Spleen (tissue), 7 donors: ENCODE measurements at regions not wholly inside any gene's neighbourhood (a gene's known extent, or its start where the extent isn't known, plus 50 kb on each side); places are given as distances from the start of the nearest gene placed in this dataset.

Experiments
- POLR2A ChIP-seq, 3 donors: fragments of 450-650 bp; IDR thresholded peaks; one replicate each; pipeline ENCODE4 v1.5.1; 2017; ENCODE audit warnings: antibody characterized with exemption in 3 of 3, mild to moderate bottlenecking in 1 of 3
- TF ChIP-seq, protein P1 (sequence below), 11 experiments: fragments of 200-600 bp in 7 of 11; fragments of 450-650 bp in 4 of 11; sonication (generic) in 4 of 11; IDR thresholded peaks in 8 of 11; conservative IDR thresholded peaks in 3 of 11; 1 replicate in 7 of 11; 2 replicates in 4 of 11; pipeline versions ENCODE4 v1.4.0 to v1.8.0; 2016 to 2021; ENCODE audit warnings: antibody characterized with exemption in 11 of 11, inconsistent platforms in 4 of 11, mild to moderate bottlenecking in 1 of 11
- donor health status: DM: no; HTN: no; CAD: no; lungs with moderate emphysema.
- donor health status: DM: no; HTN: no; CAD: no.
- donor health status: DM: no; HTN: no; CAD: no.

DNA sequence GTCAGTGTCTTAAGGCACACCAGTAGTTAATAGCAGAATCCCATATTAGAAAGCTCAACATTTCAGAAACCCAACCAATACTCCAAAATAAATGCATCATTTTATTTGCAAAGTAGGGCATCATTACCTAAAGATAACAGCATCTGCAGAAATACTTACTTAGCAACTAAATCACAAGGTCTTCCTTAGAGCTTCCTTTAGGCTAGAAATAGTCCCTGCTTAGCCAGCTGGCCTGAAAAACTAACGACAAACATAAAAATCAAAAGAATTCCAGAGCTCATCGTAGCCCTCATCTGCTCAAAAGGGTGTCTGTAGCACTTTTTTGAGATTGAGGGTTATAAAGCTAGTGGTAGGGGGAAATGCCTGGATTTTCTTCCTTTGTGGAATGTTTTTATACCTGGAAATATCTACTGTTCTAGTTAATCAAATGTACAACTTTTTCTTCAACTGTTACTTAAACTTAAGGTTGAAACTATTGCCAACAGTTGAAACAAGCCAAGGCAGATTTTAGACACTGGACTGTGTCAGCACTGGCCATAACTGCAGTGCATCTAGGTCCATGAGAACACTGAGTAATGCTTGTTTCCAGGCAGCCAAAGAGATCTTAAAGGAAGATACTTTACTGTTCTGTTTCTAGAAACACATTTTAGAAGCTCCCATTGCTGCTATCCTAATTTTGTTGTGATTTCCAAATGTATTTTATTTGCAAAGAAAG is 129.4 kb upstream of the RASA1 start:
- no peak for TF ChIP-seq POLR2A (IDR thresholded peaks at IDR 0.05)
- TF ChIP-seq, protein P1, sequence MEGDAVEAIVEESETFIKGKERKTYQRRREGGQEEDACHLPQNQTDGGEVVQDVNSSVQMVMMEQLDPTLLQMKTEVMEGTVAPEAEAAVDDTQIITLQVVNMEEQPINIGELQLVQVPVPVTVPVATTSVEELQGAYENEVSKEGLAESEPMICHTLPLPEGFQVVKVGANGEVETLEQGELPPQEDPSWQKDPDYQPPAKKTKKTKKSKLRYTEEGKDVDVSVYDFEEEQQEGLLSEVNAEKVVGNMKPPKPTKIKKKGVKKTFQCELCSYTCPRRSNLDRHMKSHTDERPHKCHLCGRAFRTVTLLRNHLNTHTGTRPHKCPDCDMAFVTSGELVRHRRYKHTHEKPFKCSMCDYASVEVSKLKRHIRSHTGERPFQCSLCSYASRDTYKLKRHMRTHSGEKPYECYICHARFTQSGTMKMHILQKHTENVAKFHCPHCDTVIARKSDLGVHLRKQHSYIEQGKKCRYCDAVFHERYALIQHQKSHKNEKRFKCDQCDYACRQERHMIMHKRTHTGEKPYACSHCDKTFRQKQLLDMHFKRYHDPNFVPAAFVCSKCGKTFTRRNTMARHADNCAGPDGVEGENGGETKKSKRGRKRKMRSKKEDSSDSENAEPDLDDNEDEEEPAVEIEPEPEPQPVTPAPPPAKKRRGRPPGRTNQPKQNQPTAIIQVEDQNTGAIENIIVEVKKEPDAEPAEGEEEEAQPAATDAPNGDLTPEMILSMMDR (IDR thresholded peaks at IDR 0.05 in 8 of 11, conservative IDR thresholded peaks at IDR 0.05 in 3 of 11), result no peak
